ENCODE measurements at regions not wholly inside any gene's neighbourhood (a gene's known extent, or its start where the extent isn't known, plus 50 kb on each side); places are given as distances from the start of the nearest gene placed in this dataset.

GRCh38 chr4:144366425-144366824 is 225.9 kb upstream of the GYPA start:
- Histone ChIP-seq H3K4me3 (no peak overlapping the region), H2AFZ (ENCODE audit: low read depth, low read length) (no peak overlapping the region), H3K79me2 (ENCODE audit: control insufficient read depth, insufficient read depth, low read length) (no peaks in the 10 kb centered on the region), H4K20me1 (replicated peaks; ENCODE audit: control insufficient read depth, insufficient read depth, low read length) (no peaks in the 10 kb centered on the region), H3K4me2 (ENCODE audit: insufficient read depth, low read length) (no peak overlapping the region), H3K36me3 (ENCODE audit: control insufficient read depth, insufficient read depth, low read length) (no peaks in the 10 kb centered on the region), H3K9ac (ENCODE audit: insufficient read depth in 1 of 2, low read depth in 2 of 2, low read length in 2 of 2) (no peak overlapping the region), H3K9me3 (replicated peaks; ENCODE audit: control insufficient read depth, insufficient read depth, low read depth, low read length) (no peaks in the 10 kb centered on the region), H3K27me3 (ENCODE audit: control insufficient read depth in 2 of 2, insufficient read depth in 2 of 2, low read length in 2 of 2) (no peaks in the 10 kb centered on the region), H3K9me1 (ENCODE audit: control insufficient read depth, insufficient read depth, low read length) (no peaks in the 10 kb centered on the region), H3K27ac (ENCODE audit: extremely low read depth, low read depth, low read length) (no peak overlapping the region), H3K4me1 (replicated peaks in 1 of 2; ENCODE audit: control insufficient read depth in 2 of 2, insufficient read depth in 2 of 2, low read length in 2 of 2) (no peaks in the 10 kb centered on the region)
- in situ Hi-C loops (cut with MboI), result no loop called here
- 0% methylated on average over 1 of the region's 1 CpG for WGBS (ENCODE audit: insufficient coverage, low coverage, missing lambda C conversion rate)
- intact Hi-C loops (cut with micrococcal nuclease), result no loop called here
- FAIRE-seq, result no peak
- CTCF ChIA-PET (ENCODE audit: low intra/inter-chr PET ratio), result no interaction called here
- no peak for ATAC-seq
- no peak for DNase-seq (ENCODE audit: extremely low read depth in 1 of 4, low spot score in 3 of 4)
- TF ChIP-seq CBX2 (IDR thresholded peaks at IDR 0.05; ENCODE audit: insufficient read depth, low read length, poor library complexity, severe bottlenecking) (no peak), HIVEP1 (CRISPR knock-in tag; IDR thresholded peaks at IDR 0.05) (no peak), DLX4 (CRISPR knock-in tag; IDR thresholded peaks at IDR 0.05) (no peak), E2F3 (CRISPR knock-in tag; IDR thresholded peaks at IDR 0.05) (no peak), KAT7 (CRISPR knock-in tag; IDR thresholded peaks at IDR 0.05; ENCODE audit: borderline replicate concordance) (no peak), GATA2 (CRISPR knock-in tag; IDR thresholded peaks at IDR 0.05) (no peak), ZNF197 (CRISPR knock-in tag; IDR thresholded peaks at IDR 0.05; ENCODE audit: low read depth) (no peak)
- BruUV-seq (replicated peaks), result no TSS peak
- POLR2A ChIA-PET, result interaction anchor here (0.6 kb wide), 1 partner anchor 123 kb away, joined by 3 read pairs; no protein-coding TSS in a partner anchor

DNA sequence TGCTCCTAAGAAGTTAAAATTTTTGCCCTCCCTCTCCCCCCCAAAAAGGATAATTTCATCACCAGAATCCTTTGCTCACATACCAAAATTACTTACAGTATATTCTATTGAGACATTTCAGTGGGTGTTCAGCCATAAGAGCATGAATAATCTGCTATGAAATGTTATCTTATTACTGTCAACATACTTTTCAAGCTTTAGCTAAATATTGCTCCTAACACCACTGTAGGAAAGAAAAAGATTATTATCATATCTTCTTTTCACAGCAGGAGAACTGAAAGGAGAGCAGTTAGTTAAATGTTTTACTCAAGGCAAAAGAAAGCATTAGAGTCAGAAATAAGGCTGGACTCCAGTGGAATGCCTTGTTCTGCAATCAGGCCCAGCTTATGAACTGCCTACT is 231.0 kb upstream of the GYPA start:
- Histone ChIP-seq H3K9ac (ENCODE audit: insufficient read depth in 1 of 2, low read depth in 2 of 2, low read length in 2 of 2) (no peak overlapping the region), H3K4me3 (no peak overlapping the region), H3K9me3 (replicated peaks; ENCODE audit: control insufficient read depth, insufficient read depth, low read depth, low read length) (no peaks in the 10 kb centered on the region), H3K4me1 (replicated peaks in 1 of 2; ENCODE audit: control insufficient read depth in 2 of 2, insufficient read depth in 2 of 2, low read length in 2 of 2) (no peaks in the 10 kb centered on the region), H4K20me1 (replicated peaks; ENCODE audit: control insufficient read depth, insufficient read depth, low read length) (no peaks in the 10 kb centered on the region), H3K4me2 (ENCODE audit: insufficient read depth, low read length) (no peak overlapping the region), H3K27ac (ENCODE audit: extremely low read depth, low read depth, low read length) (no peak overlapping the region), H3K9me1 (ENCODE audit: control insufficient read depth, insufficient read depth, low read length) (no peaks in the 10 kb centered on the region), H3K27me3 (ENCODE audit: control insufficient read depth in 2 of 2, insufficient read depth in 2 of 2, low read length in 2 of 2) (no peaks in the 10 kb centered on the region), H3K79me2 (ENCODE audit: control insufficient read depth, insufficient read depth, low read length) (no peaks in the 10 kb centered on the region), H3K36me3 (ENCODE audit: control insufficient read depth, insufficient read depth, low read length) (no peaks in the 10 kb centered on the region), H2AFZ (ENCODE audit: low read depth, low read length) (no peak overlapping the region)
- in situ Hi-C loops (cut with MboI), result no loop called here
- DNase-seq (ENCODE audit: extremely low read depth in 1 of 4, low spot score in 3 of 4) (no peak), ATAC-seq (no peak), FAIRE-seq (no peak)
- POLR2A ChIA-PET, result no interaction called here
- CTCF ChIA-PET (ENCODE audit: low intra/inter-chr PET ratio), result no interaction called here
- BruUV-seq (replicated peaks), result no TSS peak
- intact Hi-C loops (cut with micrococcal nuclease), result no loop called here
- TF ChIP-seq ZNF586 (CRISPR knock-in tag; conservative IDR thresholded peaks at IDR 0.05), result no peak
- TF ChIP-seq, protein P1, sequence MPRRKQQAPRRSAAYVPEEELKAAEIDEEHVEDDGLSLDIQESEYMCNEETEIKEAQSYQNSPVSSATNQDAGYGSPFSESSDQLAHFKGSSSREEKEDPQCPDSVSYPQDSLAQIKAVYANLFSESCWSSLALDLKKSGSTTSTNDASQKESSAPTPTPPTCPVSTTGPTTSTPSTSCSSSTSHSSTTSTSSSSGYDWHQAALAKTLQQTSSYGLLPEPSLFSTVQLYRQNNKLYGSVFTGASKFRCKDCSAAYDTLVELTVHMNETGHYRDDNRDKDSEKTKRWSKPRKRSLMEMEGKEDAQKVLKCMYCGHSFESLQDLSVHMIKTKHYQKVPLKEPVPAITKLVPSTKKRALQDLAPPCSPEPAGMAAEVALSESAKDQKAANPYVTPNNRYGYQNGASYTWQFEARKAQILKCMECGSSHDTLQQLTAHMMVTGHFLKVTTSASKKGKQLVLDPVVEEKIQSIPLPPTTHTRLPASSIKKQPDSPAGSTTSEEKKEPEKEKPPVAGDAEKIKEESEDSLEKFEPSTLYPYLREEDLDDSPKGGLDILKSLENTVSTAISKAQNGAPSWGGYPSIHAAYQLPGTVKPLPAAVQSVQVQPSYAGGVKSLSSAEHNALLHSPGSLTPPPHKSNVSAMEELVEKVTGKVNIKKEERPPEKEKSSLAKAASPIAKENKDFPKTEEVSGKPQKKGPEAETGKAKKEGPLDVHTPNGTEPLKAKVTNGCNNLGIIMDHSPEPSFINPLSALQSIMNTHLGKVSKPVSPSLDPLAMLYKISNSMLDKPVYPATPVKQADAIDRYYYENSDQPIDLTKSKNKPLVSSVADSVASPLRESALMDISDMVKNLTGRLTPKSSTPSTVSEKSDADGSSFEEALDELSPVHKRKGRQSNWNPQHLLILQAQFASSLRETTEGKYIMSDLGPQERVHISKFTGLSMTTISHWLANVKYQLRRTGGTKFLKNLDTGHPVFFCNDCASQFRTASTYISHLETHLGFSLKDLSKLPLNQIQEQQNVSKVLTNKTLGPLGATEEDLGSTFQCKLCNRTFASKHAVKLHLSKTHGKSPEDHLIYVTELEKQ (CRISPR knock-in tag; IDR thresholded peaks at IDR 0.05), result no peak
- TF ChIP-seq, protein P2, sequence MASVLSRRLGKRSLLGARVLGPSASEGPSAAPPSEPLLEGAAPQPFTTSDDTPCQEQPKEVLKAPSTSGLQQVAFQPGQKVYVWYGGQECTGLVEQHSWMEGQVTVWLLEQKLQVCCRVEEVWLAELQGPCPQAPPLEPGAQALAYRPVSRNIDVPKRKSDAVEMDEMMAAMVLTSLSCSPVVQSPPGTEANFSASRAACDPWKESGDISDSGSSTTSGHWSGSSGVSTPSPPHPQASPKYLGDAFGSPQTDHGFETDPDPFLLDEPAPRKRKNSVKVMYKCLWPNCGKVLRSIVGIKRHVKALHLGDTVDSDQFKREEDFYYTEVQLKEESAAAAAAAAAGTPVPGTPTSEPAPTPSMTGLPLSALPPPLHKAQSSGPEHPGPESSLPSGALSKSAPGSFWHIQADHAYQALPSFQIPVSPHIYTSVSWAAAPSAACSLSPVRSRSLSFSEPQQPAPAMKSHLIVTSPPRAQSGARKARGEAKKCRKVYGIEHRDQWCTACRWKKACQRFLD (CRISPR knock-in tag; IDR thresholded peaks at IDR 0.05), result no peak
- TF ChIP-seq HLTF (IDR thresholded peaks at IDR 0.05), result no peak
- TF ChIP-seq CBX1 (IDR thresholded peaks at IDR 0.05; ENCODE audit: low read depth), result no peak
- no peak for TF ChIP-seq SP2 (IDR thresholded peaks at IDR 0.05; ENCODE audit: extremely low read depth, low read depth, low read length, poor library complexity, severe bottlenecking)
